HepG2 (cell line): ENCODE measurements at regions not wholly inside any gene's neighbourhood (a gene's known extent, or its start where the extent isn't known, plus 50 kb on each side); places are given as distances from the start of the nearest gene placed in this dataset.

ENCODE experiments used
- ATAC-seq: fragments of 200-7000 bp; cut with Tn5 transposase; 3 replicates; pipeline ENCODE4 v1.9.1; 2020; ENCODE audit warnings: mild to moderate bottlenecking, moderate library complexity
- BruUV-seq: library from RNA; stranded (reverse); fragments of 400-500 nt; replicated peaks from 2 replicates; lab custom pipeline; 2021; lab: Mats Ljungman, UMichigan
- CTCF ChIA-PET: fragments of 300-600 bp; formaldehyde crosslinking; extraction: SDS; loops from one replicate; lab custom pipeline; 2021; ENCODE audit warnings: low total read pairs, inconsistent platforms, low intra/inter-chr PET ratio; lab: Yijun Ruan, JAX
- POLR2A ChIA-PET: fragments of 350-600 bp; sonication (Branson Sonifier 250); formaldehyde crosslinking; loops from one replicate; lab custom pipeline; 2020; ENCODE audit warnings: antibody characterized with exemption, inconsistent platforms; lab: Yijun Ruan, JAX
- DNase-seq: peaks from one replicate; pipeline ENCODE4 v3.0.0-alpha.2; 2015; ENCODE audit warnings: low spot score
- FAIRE-seq: peaks from 3 replicates; lab custom pipeline; 2011; peaks lifted over from hg19 to GRCh38; lab: Jason Lieb, UNC
- H2AFZ ChIP-seq: one replicate; pipeline ENCODE4 v1.6.1; 2011; ENCODE audit warnings: low read length, inconsistent platforms
- H3K27ac ChIP-seq: fragments of 300-600 bp; 3 replicates; pipeline ENCODE4 v1.8.0; 2011; ENCODE audit warnings: mixed run types, mild to moderate bottlenecking, mixed read lengths, low read length, inconsistent platforms; ENCODE audit not compliant: insufficient read depth; ENCODE audit errors: extremely low read length
- H3K27me3 ChIP-seq, 2 experiments: fragments of 200-600 bp in 1 of 2; 2 replicates in 1 of 2; 3 replicates in 1 of 2; pipeline versions ENCODE4 v1.6.0 to v1.8.0; 2011; ENCODE audit warnings: low read length in 2 of 2, mild to moderate bottlenecking in 2 of 2, moderate library complexity in 2 of 2, inconsistent platforms in 1 of 2; ENCODE audit not compliant: insufficient read depth in 2 of 2, control insufficient read depth in 1 of 2
- H3K36me3 ChIP-seq, 2 experiments: fragments of 200-600 bp in 1 of 2; replicated peaks in 1 of 2; 2 replicates in 1 of 2; 3 replicates in 1 of 2; pipeline versions ENCODE4 v1.5.1 to v1.8.0; 2011; ENCODE audit warnings: low read length in 2 of 2, inconsistent platforms in 1 of 2; ENCODE audit not compliant: insufficient read depth in 2 of 2, control insufficient read depth in 1 of 2
- H3K4me1 ChIP-seq: 2 replicates; pipeline ENCODE4 v1.5.1; 2012; ENCODE audit warnings: low read length, inconsistent platforms; ENCODE audit not compliant: insufficient read depth
- H3K4me2 ChIP-seq: 2 replicates; pipeline ENCODE4 v1.6.0; 2011; ENCODE audit warnings: low read depth, low read length, inconsistent platforms
- H3K4me3 ChIP-seq, 3 experiments: fragments of 200-600 bp in 1 of 3; sonication (generic), shearing (Covaris generic) in 1 of 3; replicated peaks in 1 of 3; 2 replicates each; pipeline ENCODE4 v1.5.1; 2011 to 2016; ENCODE audit warnings: low read length in 3 of 3, inconsistent platforms in 2 of 3, low read depth in 2 of 3, mild to moderate bottlenecking in 2 of 3, control low read depth in 1 of 3, mixed read lengths in 1 of 3; ENCODE audit not compliant: insufficient read depth in 1 of 3
- H3K79me2 ChIP-seq: one replicate; pipeline ENCODE4 v1.6.1; 2011; ENCODE audit warnings: low read length, inconsistent platforms; ENCODE audit not compliant: insufficient read depth
- H3K9ac ChIP-seq: 2 replicates; pipeline ENCODE4 v1.6.0; 2011; ENCODE audit warnings: mild to moderate bottlenecking, low read depth, low read length, inconsistent platforms; ENCODE audit not compliant: insufficient read depth
- H3K9me3 ChIP-seq: 2 replicates; pipeline ENCODE4 v1.5.1; 2012; ENCODE audit warnings: mild to moderate bottlenecking, low read length
- H4K20me1 ChIP-seq: 2 replicates; pipeline ENCODE4 v1.6.0; 2011; ENCODE audit warnings: inconsistent platforms, mild to moderate bottlenecking, low read length, moderate library complexity; ENCODE audit not compliant: insufficient read depth
- ARNTL ChIP-seq: sonication (generic); formaldehyde crosslinking; IDR thresholded peaks from 2 replicates; pipeline ENCODE4 v1.4.0; 2020; ENCODE audit warnings: mild to moderate bottlenecking, missing genetic modification reagents
- KDM1A ChIP-seq: IDR thresholded peaks from 2 replicates; pipeline ENCODE4 v1.6.1; 2016; ENCODE audit warnings: missing compliant biosample characterization
- KLF12 ChIP-seq: sonication (generic); formaldehyde crosslinking; IDR thresholded peaks from 2 replicates; pipeline ENCODE4 v1.4.0; 2020; ENCODE audit warnings: missing genetic modification reagents, borderline replicate concordance
- LCORL ChIP-seq, 2 experiments: fragments of 450-650 bp in 1 of 2; sonication (generic) in 1 of 2; formaldehyde crosslinking in 1 of 2; IDR thresholded peaks; 2 replicates each; pipeline versions ENCODE4 v1.5.0 to v1.6.1; 2017 to 2020; ENCODE audit warnings: antibody characterized with exemption in 1 of 2, missing genetic modification reagents in 1 of 2
- NR2F2 ChIP-seq: IDR thresholded peaks from 2 replicates; pipeline ENCODE4 v1.6.1; 2012; ENCODE audit warnings: low read depth, inconsistent platforms, borderline replicate concordance
- RARG ChIP-seq: sonication (generic); formaldehyde crosslinking; IDR thresholded peaks from 2 replicates; pipeline ENCODE4 v1.4.0; 2020; ENCODE audit warnings: low read depth, mild to moderate bottlenecking, missing genetic modification reagents
- SIX1 ChIP-seq: sonication (generic); formaldehyde crosslinking; IDR thresholded peaks from 2 replicates; pipeline ENCODE4 v1.4.0; 2020; ENCODE audit warnings: missing genetic modification reagents, borderline replicate concordance
- TAF15 ChIP-seq: fragments of 200-400 bp; formaldehyde crosslinking; IDR thresholded peaks from one replicate; pipeline ENCODE4 v1.6.1; 2018; ENCODE audit warnings: mild to moderate bottlenecking, low read depth, low read length; ENCODE audit not compliant: poor library complexity, severe bottlenecking
- TCF7L2 ChIP-seq: IDR thresholded peaks from 2 replicates; pipeline ENCODE4 v1.6.1; 2011; ENCODE audit warnings: mild to moderate bottlenecking, low read depth, low read length, moderate library complexity
- TOPORS ChIP-seq: sonication (generic); formaldehyde crosslinking; IDR thresholded peaks from 2 replicates; pipeline ENCODE4 v1.8.0; 2023; ENCODE audit warnings: mild to moderate bottlenecking, missing genetic modification reagents
- ZHX1 ChIP-seq: sonication (generic); formaldehyde crosslinking; IDR thresholded peaks from 2 replicates; pipeline ENCODE4 v1.8.1; 2022; ENCODE audit warnings: low read depth, mild to moderate bottlenecking, missing genetic modification reagents
- ZNF10 ChIP-seq: sonication (generic); formaldehyde crosslinking; IDR thresholded peaks from 2 replicates; pipeline ENCODE4 v1.4.0; 2020; ENCODE audit warnings: mild to moderate bottlenecking, low read depth, missing genetic modification reagents, borderline replicate concordance
- ZNF547 ChIP-seq: sonication (generic); formaldehyde crosslinking; IDR thresholded peaks from 2 replicates; pipeline ENCODE4 v1.5.1; 2020; ENCODE audit warnings: mild to moderate bottlenecking, missing genetic modification reagents
- ZSCAN12 ChIP-seq: sonication (generic); formaldehyde crosslinking; IDR thresholded peaks from 2 replicates; pipeline ENCODE4 v1.9.0; 2021; ENCODE audit warnings: mild to moderate bottlenecking, missing genetic modification reagents
- WGBS: methylation state at CpG from one replicate; pipeline ENCODE4 v1.1.6; 2017; ENCODE audit warnings: low lambda C conversion rate; 5-methylcytosine and 5-hydroxymethylcytosine counted together
- in situ Hi-C: cut with HindIII; loops from 2 replicates; pipeline ENCODE4 v1.10.0; 2017; ENCODE audit warnings: low pct_unique_long_range_greater_than_20kb; ENCODE audit not compliant: extremely low pct_ligation_motif_present
- intact Hi-C: fragments of 100-400 bp; cut with micrococcal nuclease; formaldehyde crosslinking; loops from one replicate; pipeline ENCODE4 v1.10.0; 2022; ENCODE audit not compliant: unreplicated experiment

GRCh38 chr6:126148853-126149252 is 162.5 kb downstream of the TRMT11 start (continued):
- TF ChIP-seq ZNF10: no peak
- no peak for TF ChIP-seq KLF12 (CRISPR knock-in tag)
- no peak for TF ChIP-seq ARNTL (CRISPR knock-in tag)

- Histone ChIP-seq H3K27ac (no peak overlapping the region), H3K9ac (no peak overlapping the region), H3K79me2 (no peaks in the 10 kb centered on the region), H3K27me3 (no peaks in the 10 kb centered on the region), H3K4me1 (no peaks in the 10 kb centered on the region), H3K9me3 (no peaks in the 10 kb centered on the region), H3K36me3 (peaks cover 0 to 4% of the 10 kb centered on the region in 2 experiments; a peak in 1 of 5 replicates), H3K4me3 (no peak overlapping the region), H2AFZ (no peak overlapping the region)
- BruUV-seq: no TSS peak
- in situ Hi-C loops: no loop called here
- no peak for FAIRE-seq
- CTCF ChIA-PET: no interaction called here
- DNase-seq: no peak
- POLR2A ChIA-PET: no interaction called here
- no peak for TF ChIP-seq ZSCAN12 (CRISPR knock-in tag)
- no peak for TF ChIP-seq TOPORS (CRISPR knock-in tag)
- TF ChIP-seq TCF7L2: no peak
- TF ChIP-seq RARG (CRISPR knock-in tag): no peak
- TF ChIP-seq TAF15: no peak
- TF ChIP-seq, all 625 proteins: peak for 0
- no peak for ATAC-seq
- intact Hi-C loops: no loop called here
- Histone ChIP-seq H4K20me1 (no peaks in the 10 kb centered on the region), H3K4me2 (no peak overlapping the region)
Observed at GRCh38 chr6:126152372-126152745, 166.0 kb downstream of the TRMT11 start.

GRCh38 chr6:126153661-126154060 is 167.3 kb downstream of the TRMT11 start:
- FAIRE-seq (no peak), DNase-seq (no peak), ATAC-seq (no peak)
- in situ Hi-C loops (no loop called here), intact Hi-C loops (no loop called here)
- no peaks in the 10 kb centered on the region for H3K79me2 ChIP-seq
- H3K36me3 ChIP-seq: peaks cover 0 to 4% of the 10 kb centered on the region in 2 experiments; a peak in 1 of 5 replicates
- no peak overlapping the region for H3K27ac ChIP-seq
- H3K4me1 ChIP-seq: no peaks in the 10 kb centered on the region
- H3K4me3 ChIP-seq: no peak overlapping the region
- H3K27me3 ChIP-seq: no peaks in the 10 kb centered on the region
- H3K9me3 ChIP-seq: no peaks in the 10 kb centered on the region
- CTCF ChIA-PET: no interaction called here
- 94% methylated on average over 3 of the region's 3 CpGs for WGBS
- BruUV-seq: no TSS peak
- no peak overlapping the region for H3K4me2 ChIP-seq
- H3K9ac ChIP-seq: no peak overlapping the region
- no peaks in the 10 kb centered on the region for H4K20me1 ChIP-seq
- POLR2A ChIA-PET: no interaction called here
- H2AFZ ChIP-seq: no peak overlapping the region
- TF ChIP-seq SIX1 (CRISPR knock-in tag) (no peak), NR2F2 (no peak), KDM1A (CRISPR knock-in tag) (no peak), ZHX1 (no peak), LCORL (IDR thresholded peaks at IDR 0.05) (no peak), LCORL (CRISPR knock-in tag; IDR thresholded peaks at IDR 0.05) (no peak), ZNF547 (CRISPR knock-in tag) (no peak)
